Testis (tissue), 2 donors: ENCODE measurements at regions not wholly inside any gene's neighbourhood (a gene's known extent, or its start where the extent isn't known, plus 50 kb on each side); places are given as distances from the start of the nearest gene placed in this dataset.

ENCODE experiments used
- POLR2A ChIP-seq: fragments of 450-650 bp; IDR thresholded peaks from one replicate; pipeline ENCODE4 v1.6.1; 2017; ENCODE audit warnings: antibody characterized with exemption, mild to moderate bottlenecking, moderate library complexity
- TF ChIP-seq, protein P1 (sequence below), 3 experiments: fragments of 450-650 bp in 2 of 3; fragments of 200-600 bp in 1 of 3; sonication (generic) in 1 of 3; IDR thresholded peaks; one replicate each; pipeline ENCODE4 v1.5.1; 2016 to 2019; ENCODE audit warnings: antibody characterized with exemption in 3 of 3, mild to moderate bottlenecking in 2 of 3, moderate library complexity in 1 of 3

GRCh38 chr20:11337361-11338130 lies 580.1 kb upstream of the BTBD3 start:
- TF ChIP-seq, protein P1, sequence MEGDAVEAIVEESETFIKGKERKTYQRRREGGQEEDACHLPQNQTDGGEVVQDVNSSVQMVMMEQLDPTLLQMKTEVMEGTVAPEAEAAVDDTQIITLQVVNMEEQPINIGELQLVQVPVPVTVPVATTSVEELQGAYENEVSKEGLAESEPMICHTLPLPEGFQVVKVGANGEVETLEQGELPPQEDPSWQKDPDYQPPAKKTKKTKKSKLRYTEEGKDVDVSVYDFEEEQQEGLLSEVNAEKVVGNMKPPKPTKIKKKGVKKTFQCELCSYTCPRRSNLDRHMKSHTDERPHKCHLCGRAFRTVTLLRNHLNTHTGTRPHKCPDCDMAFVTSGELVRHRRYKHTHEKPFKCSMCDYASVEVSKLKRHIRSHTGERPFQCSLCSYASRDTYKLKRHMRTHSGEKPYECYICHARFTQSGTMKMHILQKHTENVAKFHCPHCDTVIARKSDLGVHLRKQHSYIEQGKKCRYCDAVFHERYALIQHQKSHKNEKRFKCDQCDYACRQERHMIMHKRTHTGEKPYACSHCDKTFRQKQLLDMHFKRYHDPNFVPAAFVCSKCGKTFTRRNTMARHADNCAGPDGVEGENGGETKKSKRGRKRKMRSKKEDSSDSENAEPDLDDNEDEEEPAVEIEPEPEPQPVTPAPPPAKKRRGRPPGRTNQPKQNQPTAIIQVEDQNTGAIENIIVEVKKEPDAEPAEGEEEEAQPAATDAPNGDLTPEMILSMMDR (IDR thresholded peaks at IDR 0.05) = no peak
- no peak for TF ChIP-seq POLR2A
